Common myeloid progenitor, CD34-positive (primary cell): ENCODE measurements at regions not wholly inside any gene's neighbourhood (a gene's known extent, or its start where the extent isn't known, plus 50 kb on each side); places are given as distances from the start of the nearest gene placed in this dataset.

Source experiments
- CTCF ChIA-PET: fragments of 350-600 bp; sonication (Branson Sonifier 250); formaldehyde crosslinking; loops from one replicate; lab custom pipeline; 2021; ENCODE audit warnings: antibody characterized with exemption; lab: Charles Lee
- POLR2A ChIA-PET: fragments of 350-600 bp; sonication (Branson Sonifier 250); formaldehyde crosslinking; loops from one replicate; lab custom pipeline; 2021; ENCODE audit warnings: antibody characterized with exemption; lab: Charles Lee
- DNase-seq, 3 donors: peaks; one replicate each; pipeline versions ENCODE4 v3.0.0 to v3.0.0-alpha.2; 2013
- H3K27ac ChIP-seq, 2 experiments: 1 replicate in 1 of 2; 2 replicates in 1 of 2; pipeline ENCODE4 v1.7.0; 2013; ENCODE audit warnings: inconsistent platforms in 2 of 2, low read length in 2 of 2, mild to moderate bottlenecking in 2 of 2, low read depth in 1 of 2, moderate library complexity in 1 of 2; ENCODE audit not compliant: severe bottlenecking in 2 of 2, insufficient read depth in 1 of 2, poor library complexity in 1 of 2
- H3K27me3 ChIP-seq, 5 experiments: replicated peaks in 2 of 5; 1 replicate in 3 of 5; 2 replicates in 2 of 5; pipeline versions ENCODE4 v1.6.1 to v1.7.0; 2013; ENCODE audit warnings: low read length in 4 of 5, mild to moderate bottlenecking in 2 of 5, moderate library complexity in 2 of 5, inconsistent platforms in 1 of 5; ENCODE audit not compliant: insufficient read depth in 5 of 5, control insufficient read depth in 4 of 5
- H3K36me3 ChIP-seq, 4 experiments: 1 replicate in 2 of 4; 2 replicates in 2 of 4; pipeline versions ENCODE4 v1.6.1 to v1.7.0; 2013; ENCODE audit warnings: low read length in 3 of 4, control low read depth in 1 of 4, mild to moderate bottlenecking in 1 of 4; ENCODE audit not compliant: control insufficient read depth in 4 of 4, insufficient read depth in 4 of 4
- H3K4me1 ChIP-seq, 4 experiments: 1 replicate in 3 of 4; 2 replicates in 1 of 4; pipeline versions ENCODE4 v1.6.1 to v1.7.1; 2013; ENCODE audit warnings: low read length in 3 of 4, mild to moderate bottlenecking in 3 of 4, control low read depth in 1 of 4, inconsistent platforms in 1 of 4, moderate library complexity in 1 of 4; ENCODE audit not compliant: control insufficient read depth in 4 of 4, insufficient read depth in 4 of 4; ENCODE audit errors: control extremely low read depth in 1 of 4
- H3K4me3 ChIP-seq, 7 experiments: 1 replicate in 4 of 7; 2 replicates in 3 of 7; pipeline versions ENCODE4 v1.5.1 to v1.7.0; 2013; ENCODE audit warnings: mild to moderate bottlenecking in 7 of 7, low read length in 6 of 7, moderate library complexity in 6 of 7, inconsistent platforms in 2 of 7, low read depth in 2 of 7, control low read depth in 1 of 7; ENCODE audit not compliant: insufficient read depth in 4 of 7, control insufficient read depth in 1 of 7; ENCODE audit errors: extremely low read depth in 1 of 7
- H3K9me3 ChIP-seq, 5 experiments: 1 replicate in 4 of 5; 2 replicates in 1 of 5; pipeline versions ENCODE4 v1.6.1 to v1.7.1; 2013; ENCODE audit warnings: low read length in 4 of 5, mild to moderate bottlenecking in 2 of 5, inconsistent platforms in 1 of 5, low read depth in 1 of 5, moderate library complexity in 1 of 5; ENCODE audit not compliant: control insufficient read depth in 4 of 5, insufficient read depth in 2 of 5; ENCODE audit errors: control extremely low read depth in 1 of 5
- WGBS: methylation state at CpG from one replicate; pipeline ENCODE4 v1.1.5; 2013; ENCODE audit not compliant: insufficient coverage; 5-methylcytosine and 5-hydroxymethylcytosine counted together

GRCh38 chr17:70242781-70243437, 73.6 kb downstream of the KCNJ2 start:
- Histone ChIP-seq H3K4me1 (no peaks in the 10 kb centered on the region), H3K27ac (no peak overlapping the region), H3K4me3 (no peak overlapping the region), H3K36me3 (no peaks in the 10 kb centered on the region), H3K27me3 (no peaks in the 10 kb centered on the region), H3K9me3 (peaks cover 0 to 2% (median 0%) of the 10 kb centered on the region in 5 experiments)
- ChIA-PET POLR2A (no interaction called here), CTCF (no interaction called here)
- no CpG with 5 or more reads among the region's 7 CpGs for WGBS
- DNase-seq, result no peak

GRCh38 chr17:70251706-70252105, 82.4 kb downstream of the KCNJ2 start:
- POLR2A ChIA-PET, result no interaction called here
- H3K4me3 ChIP-seq, result no peak overlapping the region
- no peaks in the 10 kb centered on the region for H3K4me1 ChIP-seq
- H3K27me3 ChIP-seq, result no peaks in the 10 kb centered on the region
- H3K27ac ChIP-seq, result no peak overlapping the region
- WGBS, result 100% methylated on average over 1 of the region's 2 CpGs
- CTCF ChIA-PET, result no interaction called here
- H3K9me3 ChIP-seq, result peaks cover 0 to 2% (median 0%) of the 10 kb centered on the region in 5 experiments
- no peaks in the 10 kb centered on the region for H3K36me3 ChIP-seq
- DNase-seq, result no peak

DNA sequence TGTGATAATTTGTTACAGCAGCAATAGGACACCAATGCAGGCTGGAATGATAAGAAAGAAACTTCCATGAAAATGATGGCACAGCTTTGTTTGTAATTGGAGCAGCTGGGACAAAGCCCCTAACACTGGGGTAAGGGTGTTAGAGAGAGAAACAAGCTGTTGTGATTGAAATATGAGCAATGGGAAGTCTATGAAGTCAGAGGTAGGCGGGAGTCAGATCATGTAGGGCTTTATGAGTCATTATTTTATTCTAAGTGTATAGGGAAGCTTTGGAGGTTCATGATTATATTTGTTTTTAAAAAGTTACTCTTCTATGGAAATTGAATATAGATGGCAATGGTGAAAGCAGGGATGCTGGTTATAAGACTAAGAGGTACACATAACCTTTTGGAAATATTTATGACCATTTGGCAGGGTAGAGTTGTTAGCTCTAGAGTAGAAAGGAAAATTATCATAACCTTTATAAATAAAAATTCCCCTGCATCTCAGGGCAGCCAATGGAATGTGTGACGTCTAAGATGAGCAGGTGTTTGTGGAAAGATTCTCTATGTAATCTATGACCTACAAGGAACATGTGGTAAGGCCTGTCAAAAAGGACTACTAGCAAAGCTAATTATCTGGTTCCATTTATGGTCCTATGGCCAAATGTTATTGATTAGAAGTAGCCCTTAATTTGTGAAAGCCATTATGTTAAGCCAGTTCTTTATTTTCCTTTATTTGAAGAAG, 85.6 kb downstream of the KCNJ2 start:
- WGBS, result 100% methylated on average over 1 of the region's 2 CpGs
- POLR2A ChIA-PET, result no interaction called here
- no peak overlapping the region for H3K4me3 ChIP-seq
- DNase-seq, result no peak
- H3K27me3 ChIP-seq, result no peaks in the 10 kb centered on the region
- H3K36me3 ChIP-seq, result no peaks in the 10 kb centered on the region
- H3K9me3 ChIP-seq, result no peaks in the 10 kb centered on the region
- CTCF ChIA-PET, result no interaction called here
- H3K27ac ChIP-seq, result no peak overlapping the region
- H3K4me1 ChIP-seq, result no peaks in the 10 kb centered on the region

DNA sequence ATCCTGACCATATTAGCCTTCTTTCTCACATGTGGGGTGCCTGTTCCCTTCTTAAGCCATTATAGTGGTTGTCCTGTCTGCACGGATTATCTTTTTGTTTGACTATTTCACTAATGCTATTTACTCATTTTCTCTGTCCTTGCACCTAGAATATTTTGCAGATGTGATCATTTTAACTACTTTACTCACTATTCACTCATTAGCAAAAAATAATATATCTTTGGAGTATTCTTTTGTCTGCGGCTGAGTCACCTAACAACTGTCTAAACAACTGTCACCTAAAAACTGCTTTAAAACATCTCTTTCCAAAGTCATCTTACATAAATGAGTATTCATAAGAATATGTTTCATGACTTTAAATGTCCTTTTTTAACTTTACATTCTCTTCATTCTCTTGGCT, 87.4 kb downstream of the KCNJ2 start:
- H3K27me3 ChIP-seq, result no peaks in the 10 kb centered on the region
- ChIA-PET CTCF (no interaction called here), POLR2A (no interaction called here)
- DNase-seq, result no peak
- 100% methylated on average over 1 of the region's 2 CpGs for whole genome bisulfite sequencing
- H3K4me3 ChIP-seq, result no peak overlapping the region
- no peaks in the 10 kb centered on the region for H3K36me3 ChIP-seq
- H3K9me3 ChIP-seq, result no peaks in the 10 kb centered on the region
- no peak overlapping the region for H3K27ac ChIP-seq
- no peaks in the 10 kb centered on the region for H3K4me1 ChIP-seq

DNA sequence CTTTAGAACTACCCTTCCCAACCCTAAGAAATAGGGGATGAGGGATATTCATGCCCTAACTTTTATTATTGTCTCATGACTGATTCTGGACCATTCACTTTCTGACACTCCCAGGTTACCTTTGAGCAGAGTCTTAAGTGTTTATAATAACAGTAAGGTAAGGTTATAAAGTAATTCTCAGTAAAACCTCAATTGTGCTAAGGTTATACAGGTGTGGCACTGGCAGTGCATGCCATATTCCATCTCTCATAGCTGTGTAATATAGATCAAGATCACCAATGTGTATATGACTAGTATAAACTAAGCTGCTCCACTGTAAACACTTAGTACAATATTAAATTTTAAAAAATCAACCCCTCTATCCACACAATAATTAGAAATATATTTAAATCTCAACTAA, 89.1 kb downstream of the KCNJ2 start:
- DNase-seq, result no peak
- H3K4me1 ChIP-seq, result no peaks in the 10 kb centered on the region
- no peak overlapping the region for H3K4me3 ChIP-seq
- H3K36me3 ChIP-seq, result no peaks in the 10 kb centered on the region
- ChIA-PET CTCF (no interaction called here), POLR2A (no interaction called here)
- H3K27me3 ChIP-seq, result no peaks in the 10 kb centered on the region
- no peak overlapping the region for H3K27ac ChIP-seq
- H3K9me3 ChIP-seq, result no peaks in the 10 kb centered on the region

GRCh38 chr17:70259400-70259799, 90.1 kb downstream of the KCNJ2 start:
- H3K27ac ChIP-seq, result no peak overlapping the region
- ChIA-PET CTCF (no interaction called here), POLR2A (no interaction called here)
- no peaks in the 10 kb centered on the region for H3K27me3 ChIP-seq
- 100% methylated on average over 3 of the region's 3 CpGs for WGBS
- no peaks in the 10 kb centered on the region for H3K4me1 ChIP-seq
- no peak overlapping the region for H3K4me3 ChIP-seq
- no peaks in the 10 kb centered on the region for H3K36me3 ChIP-seq
- no peaks in the 10 kb centered on the region for H3K9me3 ChIP-seq
- DNase-seq, result no peak

- DNase-seq, result no peak
- WGBS, result 98% methylated on average over 3 of the region's 3 CpGs
- CTCF ChIA-PET, result no interaction called here
- H3K27ac ChIP-seq, result no peak overlapping the region
- H3K36me3 ChIP-seq, result no peaks in the 10 kb centered on the region
- H3K4me3 ChIP-seq, result no peak overlapping the region
- H3K9me3 ChIP-seq, result no peaks in the 10 kb centered on the region
- H3K27me3 ChIP-seq, result no peaks in the 10 kb centered on the region
- POLR2A ChIA-PET, result no interaction called here
- H3K4me1 ChIP-seq, result no peaks in the 10 kb centered on the region
Measured at GRCh38 chr17:70261170-70261569, 91.8 kb downstream of the KCNJ2 start.
